ENCODE measurements at regions not wholly inside any gene's neighbourhood (a gene's known extent, or its start where the extent isn't known, plus 50 kb on each side); places are given as distances from the start of the nearest gene placed in this dataset.

DNA sequence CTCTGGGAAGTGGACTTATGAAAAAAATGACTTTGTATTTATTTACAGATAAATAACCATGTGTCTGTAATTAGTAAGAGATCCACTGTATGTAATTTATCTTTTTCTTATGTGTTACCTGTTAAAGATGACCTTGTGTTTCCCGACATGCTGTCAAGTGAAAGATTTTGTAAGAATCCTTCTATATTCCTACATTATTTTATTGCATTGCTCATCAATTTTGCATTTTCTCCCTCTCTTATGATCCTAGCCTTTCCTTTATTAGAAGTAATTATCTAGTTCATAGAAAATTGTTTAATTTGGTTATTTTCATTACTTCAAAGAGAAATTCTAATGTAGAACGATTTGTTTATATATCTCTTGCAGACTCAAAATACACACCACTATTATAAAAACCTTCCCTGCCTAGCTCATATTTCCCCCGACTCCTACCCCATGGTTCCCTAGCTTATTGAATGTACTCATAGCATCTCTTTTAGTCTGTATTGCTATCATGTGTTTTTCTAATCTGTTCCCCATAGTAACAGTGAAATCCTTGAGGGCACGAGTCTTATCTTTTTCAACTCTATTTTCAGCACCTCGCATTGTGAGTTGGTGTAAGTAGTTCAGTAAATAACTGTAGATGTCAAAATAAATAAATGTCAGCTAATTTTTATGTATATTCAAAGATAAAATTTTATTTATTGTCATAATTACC is 774.4 kb downstream of the HDGFL1 start:
- TF ChIP-seq CTCF (IDR thresholded peaks at IDR 0.05; ENCODE audit: low read depth, low read length, poor library complexity, severe bottlenecking) (no peak), EZH2phosphoT487 (IDR thresholded peaks at IDR 0.05; ENCODE audit: borderline replicate concordance, low read length) (no peak)

Measured in DOHH2 (cell line).